ENCODE measurements at regions not wholly inside any gene's neighbourhood (a gene's known extent, or its start where the extent isn't known, plus 50 kb on each side); places are given as distances from the start of the nearest gene placed in this dataset.

- TF ChIP-seq CTCF (IDR thresholded peaks at IDR 0.05; ENCODE audit: insufficient read depth, low read length) (no peak), POLR2AphosphoS5 (IDR thresholded peaks at IDR 0.05; ENCODE audit: low read depth) (no peak), GABPA (IDR thresholded peaks at IDR 0.05; ENCODE audit: low read depth) (no peak), REST (IDR thresholded peaks at IDR 0.05; ENCODE audit: insufficient replicate concordance, low read depth) (no peak), SPI1 (IDR thresholded peaks at IDR 0.05; ENCODE audit: borderline replicate concordance, low read depth) (no peak)
These were observed 166.0 kb downstream of the ABHD5 start for GRCh38 chr3:43856761-43857160.

Measured in HL-60 (cell line).